Natural killer cell (primary cell): ENCODE measurements at regions not wholly inside any gene's neighbourhood (a gene's known extent, or its start where the extent isn't known, plus 50 kb on each side); places are given as distances from the start of the nearest gene placed in this dataset.

Source experiments
- ATAC-seq, 3 donors: fragments of 150-1000 bp in 2 of 3; fragments of 200-7000 bp in 1 of 3; cut with Tn5 transposase; 1 replicate in 1 of 3; 2 replicates in 2 of 3; pipeline ENCODE4 v1.10.0; 2021; ENCODE audit warnings: mild to moderate bottlenecking in 2 of 3, moderate library complexity in 2 of 3
- DNase-seq, 2 donors: peaks; one replicate each; pipeline versions ENCODE4 v3.0.0 to v3.0.0-alpha.2; 2013 to 2021; ENCODE audit warnings: mixed read lengths in 1 of 2
- H3K27ac ChIP-seq: one replicate; pipeline ENCODE4 v1.5.1; 2013; ENCODE audit warnings: mild to moderate bottlenecking, low read length
- H3K27me3 ChIP-seq: one replicate; pipeline ENCODE4 v1.6.1; 2013; ENCODE audit warnings: low read length; ENCODE audit not compliant: control insufficient read depth, insufficient read depth
- H3K36me3 ChIP-seq: one replicate; pipeline ENCODE4 v1.6.1; 2013; ENCODE audit warnings: low read length; ENCODE audit not compliant: control insufficient read depth, insufficient read depth
- H3K4me1 ChIP-seq: one replicate; pipeline ENCODE4 v1.6.1; 2013; ENCODE audit warnings: low read length; ENCODE audit not compliant: control insufficient read depth, insufficient read depth
- H3K4me3 ChIP-seq: one replicate; pipeline ENCODE4 v1.5.1; 2013; ENCODE audit warnings: low read length
- H3K9me3 ChIP-seq: one replicate; pipeline ENCODE4 v1.6.1; 2013; ENCODE audit warnings: low read length; ENCODE audit not compliant: control insufficient read depth, insufficient read depth
- H3K27ac Mint-ChIP-seq, 2 donors: one replicate each; pipeline ENCODE4 v1.8.0; 2022; ENCODE audit warnings: mild to moderate bottlenecking in 2 of 2, mixed read lengths in 2 of 2, moderate library complexity in 1 of 2
- H3K27me3 Mint-ChIP-seq, 2 donors: one replicate each; pipeline ENCODE4 v1.8.0; 2022; ENCODE audit warnings: low read depth in 2 of 2, mixed read lengths in 2 of 2
- H3K36me3 Mint-ChIP-seq: one replicate; pipeline ENCODE4 v1.8.0; 2022; ENCODE audit warnings: mixed read lengths
- H3K4me1 Mint-ChIP-seq, 2 donors: one replicate each; pipeline ENCODE4 v1.8.0; 2022; ENCODE audit warnings: mixed read lengths in 2 of 2
- H3K4me3 Mint-ChIP-seq: one replicate; pipeline ENCODE4 v1.8.0; 2022; ENCODE audit warnings: mild to moderate bottlenecking, moderate library complexity, mixed read lengths
- H3K9me3 Mint-ChIP-seq, 2 donors: one replicate each; pipeline ENCODE4 v1.8.0; 2022; ENCODE audit warnings: mixed read lengths in 2 of 2
- WGBS: methylation state at CpG from one replicate; pipeline ENCODE4 v1.1.7; 2013; ENCODE audit warnings: missing lambda C conversion rate; ENCODE audit not compliant: insufficient coverage; 5-methylcytosine and 5-hydroxymethylcytosine counted together
- intact Hi-C: fragments of 100-400 bp; cut with micrococcal nuclease; formaldehyde crosslinking; loops from one replicate; pipeline ENCODE4 v1.14.2; 2022
- TF ChIP-seq, protein P1 (sequence below): fragments of 200-600 bp; IDR thresholded peaks from one replicate; pipeline ENCODE4 v1.8.0; 2022; ENCODE audit warnings: antibody characterized with exemption

DNA sequence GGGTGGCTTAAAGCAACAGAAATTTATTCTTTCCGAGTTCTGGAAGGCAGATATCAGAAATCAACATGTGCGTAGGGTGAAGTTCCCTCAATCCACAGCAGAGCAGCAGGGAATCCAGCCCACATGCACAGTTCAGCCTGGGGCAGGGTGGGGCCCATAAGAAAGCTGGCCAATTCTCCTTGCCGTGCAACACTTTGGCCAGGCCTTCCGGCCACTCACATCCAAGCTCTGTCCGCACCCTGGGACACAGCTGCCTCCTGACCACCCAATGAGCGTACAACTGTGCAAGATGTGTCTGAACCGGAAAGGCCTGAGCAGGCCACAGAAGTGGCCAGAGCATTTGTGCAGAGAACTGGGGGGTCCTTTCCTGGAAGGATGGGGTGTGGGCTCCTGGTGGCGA, 274.9 kb downstream of the GADD45G start:
- no peaks in the 10 kb centered on the region for H3K27me3 Mint-ChIP-seq
- H3K9me3 ChIP-seq = no peaks in the 10 kb centered on the region
- H3K27me3 ChIP-seq = no peaks in the 10 kb centered on the region
- intact Hi-C loops = no loop called here
- TF ChIP-seq, protein P1, sequence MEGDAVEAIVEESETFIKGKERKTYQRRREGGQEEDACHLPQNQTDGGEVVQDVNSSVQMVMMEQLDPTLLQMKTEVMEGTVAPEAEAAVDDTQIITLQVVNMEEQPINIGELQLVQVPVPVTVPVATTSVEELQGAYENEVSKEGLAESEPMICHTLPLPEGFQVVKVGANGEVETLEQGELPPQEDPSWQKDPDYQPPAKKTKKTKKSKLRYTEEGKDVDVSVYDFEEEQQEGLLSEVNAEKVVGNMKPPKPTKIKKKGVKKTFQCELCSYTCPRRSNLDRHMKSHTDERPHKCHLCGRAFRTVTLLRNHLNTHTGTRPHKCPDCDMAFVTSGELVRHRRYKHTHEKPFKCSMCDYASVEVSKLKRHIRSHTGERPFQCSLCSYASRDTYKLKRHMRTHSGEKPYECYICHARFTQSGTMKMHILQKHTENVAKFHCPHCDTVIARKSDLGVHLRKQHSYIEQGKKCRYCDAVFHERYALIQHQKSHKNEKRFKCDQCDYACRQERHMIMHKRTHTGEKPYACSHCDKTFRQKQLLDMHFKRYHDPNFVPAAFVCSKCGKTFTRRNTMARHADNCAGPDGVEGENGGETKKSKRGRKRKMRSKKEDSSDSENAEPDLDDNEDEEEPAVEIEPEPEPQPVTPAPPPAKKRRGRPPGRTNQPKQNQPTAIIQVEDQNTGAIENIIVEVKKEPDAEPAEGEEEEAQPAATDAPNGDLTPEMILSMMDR = no peak
- H3K27ac Mint-ChIP-seq = no peak overlapping the region
- no peaks in the 10 kb centered on the region for H3K4me1 Mint-ChIP-seq
- H3K9me3 Mint-ChIP-seq = no peaks in the 10 kb centered on the region
- H3K36me3 ChIP-seq = no peaks in the 10 kb centered on the region
- ATAC-seq = no peak
- no peaks in the 10 kb centered on the region for H3K36me3 Mint-ChIP-seq
- WGBS = 92% methylated on average over 8 of the region's 8 CpGs
- no peak overlapping the region for H3K27ac ChIP-seq
- DNase-seq = no peak
- no peaks in the 10 kb centered on the region for H3K4me1 ChIP-seq
- no peak overlapping the region for H3K4me3 ChIP-seq
- no peak overlapping the region for H3K4me3 Mint-ChIP-seq

DNA sequence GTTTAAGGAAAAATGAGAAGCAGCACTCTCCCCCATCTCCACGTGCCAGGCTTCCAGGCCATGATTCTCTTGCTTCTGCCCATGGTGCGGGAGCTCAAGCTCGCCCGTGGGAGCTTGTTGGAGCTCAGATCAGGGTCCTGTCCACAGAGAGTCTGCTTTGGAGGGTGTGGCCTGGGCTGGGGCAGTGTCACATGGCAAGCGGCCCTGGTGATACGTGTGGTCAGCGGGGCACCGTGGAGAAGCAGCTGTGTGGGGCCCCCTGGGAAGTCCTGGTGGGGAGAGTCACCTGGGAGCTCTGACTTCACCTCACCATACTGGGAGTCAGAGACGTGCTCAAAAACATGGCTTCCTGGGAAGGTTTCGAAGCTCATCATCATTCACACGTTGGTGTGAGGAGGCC, 275.3 kb downstream of the GADD45G start:
- no peak for ATAC-seq
- H3K27me3 Mint-ChIP-seq = no peaks in the 10 kb centered on the region
- Histone ChIP-seq H3K4me3 (no peak overlapping the region), H3K9me3 (no peaks in the 10 kb centered on the region), H3K27me3 (no peaks in the 10 kb centered on the region), H3K27ac (no peak overlapping the region), H3K36me3 (no peaks in the 10 kb centered on the region), H3K4me1 (no peaks in the 10 kb centered on the region)
- no peak for DNase-seq
- no peaks in the 10 kb centered on the region for H3K4me1 Mint-ChIP-seq
- no peak overlapping the region for H3K4me3 Mint-ChIP-seq
- H3K36me3 Mint-ChIP-seq = no peaks in the 10 kb centered on the region
- no peaks in the 10 kb centered on the region for H3K9me3 Mint-ChIP-seq
- no peak overlapping the region for H3K27ac Mint-ChIP-seq
- 85% methylated on average over 11 of the region's 11 CpGs for WGBS
- intact Hi-C loops = no loop called here
- TF ChIP-seq, protein P1 = no peak

DNA sequence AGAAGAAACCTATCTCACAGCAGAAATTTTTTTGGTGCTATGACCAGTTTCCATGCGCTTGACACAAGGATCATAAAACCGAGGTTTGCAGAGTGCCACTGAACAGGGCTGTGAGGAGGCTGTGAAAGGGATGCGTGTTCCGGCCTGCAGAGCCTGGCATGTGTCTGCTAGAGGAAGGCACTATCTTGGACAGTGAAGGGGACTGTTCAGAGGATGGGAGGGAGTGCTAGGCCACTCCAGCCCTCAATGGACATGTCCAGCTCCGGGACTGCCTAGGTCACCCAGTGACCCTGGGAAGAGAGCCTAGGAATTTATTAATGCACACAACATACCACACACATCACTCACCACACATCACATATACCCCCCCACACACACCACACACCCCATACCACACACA, 275.9 kb downstream of the GADD45G start:
- Mint-ChIP-seq H3K4me3 (no peak overlapping the region), H3K27ac (no peak overlapping the region), H3K4me1 (no peaks in the 10 kb centered on the region), H3K36me3 (no peaks in the 10 kb centered on the region), H3K9me3 (no peaks in the 10 kb centered on the region), H3K27me3 (no peaks in the 10 kb centered on the region)
- Histone ChIP-seq H3K4me1 (no peaks in the 10 kb centered on the region), H3K27me3 (no peaks in the 10 kb centered on the region), H3K4me3 (no peak overlapping the region), H3K9me3 (no peaks in the 10 kb centered on the region), H3K27ac (no peak overlapping the region), H3K36me3 (no peaks in the 10 kb centered on the region)
- DNase-seq (no peak), ATAC-seq (no peak)
- 95% methylated on average over 5 of the region's 5 CpGs for WGBS
- intact Hi-C loops = no loop called here
- TF ChIP-seq, protein P1 = no peak

DNA sequence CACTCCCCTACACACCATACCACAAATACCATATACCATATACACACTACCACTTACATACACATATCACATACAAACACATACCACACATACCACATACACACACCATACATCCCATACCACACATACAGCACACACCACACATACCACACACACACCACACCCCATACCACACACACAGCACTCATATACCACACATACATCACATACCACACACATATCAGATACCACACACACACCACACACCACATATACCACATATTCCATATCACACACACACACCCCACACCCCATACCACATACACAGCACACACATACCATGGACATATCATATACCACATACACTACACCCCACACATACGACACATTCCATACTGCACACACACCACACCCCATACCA, 276.6 kb downstream of the GADD45G start:
- H3K4me3 Mint-ChIP-seq = no peak overlapping the region

More for the DNA sequence above, 276.6 kb downstream of the GADD45G start:
- TF ChIP-seq, protein P1 = no peak
- Histone ChIP-seq H3K9me3 (no peaks in the 10 kb centered on the region), H3K36me3 (no peaks in the 10 kb centered on the region), H3K27me3 (no peaks in the 10 kb centered on the region), H3K4me1 (no peaks in the 10 kb centered on the region), H3K4me3 (no peak overlapping the region), H3K27ac (no peak overlapping the region)
- ATAC-seq (no peak), DNase-seq (no peak)
- intact Hi-C loops = no loop called here
- H3K27ac Mint-ChIP-seq = no peak overlapping the region
- no peaks in the 10 kb centered on the region for H3K36me3 Mint-ChIP-seq
- no peaks in the 10 kb centered on the region for H3K9me3 Mint-ChIP-seq
- H3K4me1 Mint-ChIP-seq = no peaks in the 10 kb centered on the region
- WGBS = 94% methylated on average over 1 of the region's 1 CpG
- H3K27me3 Mint-ChIP-seq = no peaks in the 10 kb centered on the region
